Astrocyte of the spinal cord (primary cell): ENCODE measurements at regions not wholly inside any gene's neighbourhood (a gene's known extent, or its start where the extent isn't known, plus 50 kb on each side); places are given as distances from the start of the nearest gene placed in this dataset.

Experiments used
- DNase-seq: peaks from one replicate; pipeline ENCODE4 v3.0.0; 2011; ENCODE audit warnings: low read depth, low spot score
- H3K4me3 ChIP-seq: 2 replicates; pipeline ENCODE4 v1.5.1; 2011; ENCODE audit warnings: low read depth, mild to moderate bottlenecking, low read length, moderate library complexity
- CTCF ChIP-seq: IDR thresholded peaks from 2 replicates; pipeline ENCODE4 v1.5.1; 2012; ENCODE audit warnings: low read depth, mild to moderate bottlenecking, low read length, inconsistent platforms
- in situ Hi-C: cut with HindIII; loops from 2 replicates; pipeline ENCODE4 v1.10.0; 2017; ENCODE audit warnings: low sequenced_read_pairs

GRCh38 chr4:19128176-19128575 lies 1106.6 kb upstream of the LCORL start:
- no peak overlapping the region for H3K4me3 ChIP-seq
- in situ Hi-C loops, result no loop called here
- no peak for DNase-seq
- no peak for TF ChIP-seq CTCF

- in situ Hi-C loops, result no loop called here
- no peak overlapping the region for H3K4me3 ChIP-seq
- no peak for DNase-seq
- TF ChIP-seq CTCF, result no peak
Measured at GRCh38 chr4:19126903-19127302, 1105.3 kb upstream of the LCORL start.

- no peak for TF ChIP-seq CTCF
- no peak for DNase-seq
- no peak overlapping the region for H3K4me3 ChIP-seq
- in situ Hi-C loops, result no loop called here
Measured at GRCh38 chr4:19123681-19124080, 1102.1 kb upstream of the LCORL start.

- no peak for DNase-seq
- H3K4me3 ChIP-seq, result no peak overlapping the region
- no peak for TF ChIP-seq CTCF
- in situ Hi-C loops, result no loop called here
Measured at GRCh38 chr4:19119904-19120560, 1098.5 kb upstream of the LCORL start.

GRCh38 chr4:19117022-19117421 lies 1095.5 kb upstream of the LCORL start:
- in situ Hi-C loops, result no loop called here
- no peak for DNase-seq
- no peak for TF ChIP-seq CTCF
- H3K4me3 ChIP-seq, result no peak overlapping the region

GRCh38 chr4:19104176-19104575 lies 1082.6 kb upstream of the LCORL start:
- TF ChIP-seq CTCF, result no peak
- no peak overlapping the region for H3K4me3 ChIP-seq
- in situ Hi-C loops, result no loop called here
- DNase-seq, result no peak
